Thyroid gland (tissue), 4 donors: ENCODE measurements at regions not wholly inside any gene's neighbourhood (a gene's known extent, or its start where the extent isn't known, plus 50 kb on each side); places are given as distances from the start of the nearest gene placed in this dataset.

Source experiments
- DNase-seq, 2 donors: peaks; one replicate each; pipeline ENCODE4 v3.0.0-alpha.2; 2019
- H3K27ac ChIP-seq, 3 donors: fragments of 200-600 bp; sonication (generic); 1 replicate in 2 of 3; 2 replicates in 1 of 3; pipeline ENCODE4 v1.5.1; 2016 to 2019; ENCODE audit warnings: mild to moderate bottlenecking in 1 of 3, moderate library complexity in 1 of 3
- H3K27me3 ChIP-seq: fragments of 200-600 bp; sonication (generic); one replicate; pipeline ENCODE4 v1.5.1; 2019
- H3K36me3 ChIP-seq, 2 donors: fragments of 200-600 bp; sonication (generic); one replicate each; pipeline ENCODE4 v1.5.1; 2016 to 2019
- H3K4me1 ChIP-seq, 2 donors: fragments of 200-600 bp; sonication (generic); one replicate each; pipeline ENCODE4 v1.5.1; 2017 to 2019
- H3K4me3 ChIP-seq, 3 donors: fragments of 200-600 bp; sonication (generic); replicated peaks in 1 of 3; 1 replicate in 2 of 3; 2 replicates in 1 of 3; pipeline ENCODE4 v1.5.1; 2016; ENCODE audit warnings: mild to moderate bottlenecking in 1 of 3
- H3K9me3 ChIP-seq: fragments of 200-600 bp; sonication (generic); one replicate; pipeline ENCODE4 v1.5.1; 2017
- POLR2A ChIP-seq, 2 donors: fragments of 450-650 bp; IDR thresholded peaks; one replicate each; pipeline ENCODE4 v1.6.1; 2017; ENCODE audit warnings: antibody characterized with exemption in 2 of 2, mild to moderate bottlenecking in 2 of 2, moderate library complexity in 1 of 2
- WGBS, 2 donors: methylation state at CpG; one replicate each; pipeline ENCODE4 v1.1.5; 2017; 5-methylcytosine and 5-hydroxymethylcytosine counted together
- intact Hi-C: fragments of 100-400 bp; cut with DNase I; formaldehyde crosslinking; loops from one replicate; pipeline ENCODE4 v1.15.1; 2023
- TF ChIP-seq, protein P1 (sequence below), 6 experiments: fragments of 200-600 bp in 3 of 6; fragments of 450-650 bp in 3 of 6; sonication (generic) in 3 of 6; IDR thresholded peaks; one replicate each; pipeline ENCODE4 v1.5.1; 2016 to 2019; ENCODE audit warnings: antibody characterized with exemption in 6 of 6, mild to moderate bottlenecking in 2 of 6, inconsistent platforms in 1 of 6, moderate library complexity in 1 of 6

DNA sequence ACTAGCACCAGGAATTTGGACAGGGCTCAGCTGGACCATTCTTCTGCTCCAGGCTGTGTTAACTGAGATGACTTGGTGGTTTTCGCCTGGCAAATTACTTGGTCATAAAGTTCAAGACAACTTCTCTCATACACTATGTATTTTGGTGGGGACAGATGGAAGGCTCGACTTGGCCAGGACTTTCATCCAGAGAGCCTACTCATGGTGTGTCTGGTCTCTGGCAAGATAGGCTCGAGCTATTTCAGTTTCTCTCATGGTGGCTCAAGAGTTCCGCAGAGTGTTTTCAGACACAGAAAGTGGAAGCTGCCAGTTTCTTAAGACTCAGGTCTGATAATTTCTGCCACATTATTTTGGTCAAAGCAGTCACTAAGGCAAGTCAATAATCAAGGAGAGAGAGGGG, 135.6 kb downstream of the IRX2 start:
- DNase-seq: no peak
- Histone ChIP-seq H3K27me3 (no peaks in the 10 kb centered on the region), H3K4me3 (no peak overlapping the region), H3K27ac (no peak overlapping the region), H3K4me1 (no peaks in the 10 kb centered on the region), H3K36me3 (no peaks in the 10 kb centered on the region), H3K9me3 (no peaks in the 10 kb centered on the region)
- WGBS, 2 donors: 83 to 84% methylated on average over 4 of the region's 4 CpGs
- intact Hi-C loops: no loop called here
- no peak for TF ChIP-seq POLR2A (IDR thresholded peaks at IDR 0.05)
- TF ChIP-seq, protein P1, sequence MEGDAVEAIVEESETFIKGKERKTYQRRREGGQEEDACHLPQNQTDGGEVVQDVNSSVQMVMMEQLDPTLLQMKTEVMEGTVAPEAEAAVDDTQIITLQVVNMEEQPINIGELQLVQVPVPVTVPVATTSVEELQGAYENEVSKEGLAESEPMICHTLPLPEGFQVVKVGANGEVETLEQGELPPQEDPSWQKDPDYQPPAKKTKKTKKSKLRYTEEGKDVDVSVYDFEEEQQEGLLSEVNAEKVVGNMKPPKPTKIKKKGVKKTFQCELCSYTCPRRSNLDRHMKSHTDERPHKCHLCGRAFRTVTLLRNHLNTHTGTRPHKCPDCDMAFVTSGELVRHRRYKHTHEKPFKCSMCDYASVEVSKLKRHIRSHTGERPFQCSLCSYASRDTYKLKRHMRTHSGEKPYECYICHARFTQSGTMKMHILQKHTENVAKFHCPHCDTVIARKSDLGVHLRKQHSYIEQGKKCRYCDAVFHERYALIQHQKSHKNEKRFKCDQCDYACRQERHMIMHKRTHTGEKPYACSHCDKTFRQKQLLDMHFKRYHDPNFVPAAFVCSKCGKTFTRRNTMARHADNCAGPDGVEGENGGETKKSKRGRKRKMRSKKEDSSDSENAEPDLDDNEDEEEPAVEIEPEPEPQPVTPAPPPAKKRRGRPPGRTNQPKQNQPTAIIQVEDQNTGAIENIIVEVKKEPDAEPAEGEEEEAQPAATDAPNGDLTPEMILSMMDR (IDR thresholded peaks at IDR 0.05): no peak

DNA sequence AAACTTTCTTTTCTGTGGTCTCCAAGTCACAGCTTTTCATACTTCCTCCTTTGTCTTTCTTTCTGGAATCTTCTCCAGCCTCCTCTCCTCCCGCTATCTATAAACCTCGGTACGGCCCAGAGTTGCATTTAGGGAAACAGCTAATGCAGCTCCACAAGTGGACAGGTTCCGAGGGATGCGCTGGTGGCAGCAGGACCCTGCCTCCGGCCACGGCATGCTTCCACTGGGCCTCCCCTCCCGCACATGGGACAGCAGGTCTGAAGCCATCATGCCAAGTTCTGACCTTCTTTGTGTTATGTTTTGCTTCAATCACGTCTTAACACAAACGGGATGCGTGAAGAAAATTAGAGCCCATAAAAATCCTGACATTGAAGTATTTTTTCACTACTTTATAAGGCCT, 136.9 kb downstream of the IRX2 start:
- intact Hi-C loops: no loop called here
- TF ChIP-seq POLR2A (IDR thresholded peaks at IDR 0.05): no peak
- TF ChIP-seq, protein P1 (IDR thresholded peaks at IDR 0.05): no peak
- no peak overlapping the region for H3K27ac ChIP-seq
- H3K9me3 ChIP-seq: no peaks in the 10 kb centered on the region
- no peaks in the 10 kb centered on the region for H3K4me1 ChIP-seq
- no peak for DNase-seq
- H3K4me3 ChIP-seq: no peak overlapping the region
- H3K27me3 ChIP-seq: no peaks in the 10 kb centered on the region
- 88 to 89% methylated on average over 11 of the region's 11 CpGs for WGBS, 2 donors
- no peaks in the 10 kb centered on the region for H3K36me3 ChIP-seq

DNA sequence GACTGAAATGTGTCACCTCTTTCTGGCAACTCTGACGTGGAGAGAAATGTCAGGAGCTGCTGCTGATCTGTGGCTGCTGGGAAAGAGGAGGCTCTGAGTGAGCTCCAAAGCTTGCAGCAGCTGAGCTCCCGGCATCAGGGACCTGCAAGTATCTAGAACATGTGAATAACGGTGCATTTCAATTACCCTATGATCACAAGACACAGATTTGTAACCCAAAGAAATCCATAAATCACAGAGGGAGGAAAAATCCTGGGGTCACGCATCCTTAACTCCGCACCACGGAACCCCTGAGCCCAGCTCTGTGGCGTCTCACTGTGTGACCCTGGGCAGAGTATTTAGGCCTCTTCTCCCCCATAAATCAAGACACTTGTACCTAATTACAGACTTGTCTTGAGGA, 139.8 kb downstream of the IRX2 start:
- Histone ChIP-seq H3K27me3 (no peaks in the 10 kb centered on the region), H3K27ac (no peak overlapping the region), H3K4me3 (no peak overlapping the region), H3K4me1 (no peaks in the 10 kb centered on the region), H3K36me3 (no peaks in the 10 kb centered on the region), H3K9me3 (no peaks in the 10 kb centered on the region)
- intact Hi-C loops: no loop called here
- no peak for DNase-seq
- no peak for TF ChIP-seq POLR2A (IDR thresholded peaks at IDR 0.05)
- TF ChIP-seq, protein P1 (IDR thresholded peaks at IDR 0.05): no peak
- 82 to 83% methylated on average over 6 to 7 of the region's 7 CpGs for WGBS, 2 donors

DNA sequence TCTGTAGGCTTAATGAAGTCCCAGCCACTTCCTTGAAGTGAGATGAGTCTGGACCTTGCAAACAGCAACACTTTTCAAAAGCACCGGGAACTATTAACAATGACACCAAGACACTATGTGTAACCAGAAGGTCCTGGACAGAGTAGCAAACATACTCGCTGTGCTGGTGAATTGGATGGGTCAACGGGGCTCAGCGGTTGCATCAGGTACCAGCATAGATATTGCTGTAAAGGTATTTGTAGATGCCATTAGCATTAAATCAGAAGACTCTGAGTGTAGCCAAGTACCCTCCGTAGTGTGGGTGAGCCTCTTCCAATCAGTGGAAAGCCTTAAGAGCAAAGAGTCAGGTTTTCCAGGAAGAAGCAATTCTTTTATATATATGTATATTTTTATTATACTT, 140.5 kb downstream of the IRX2 start:
- 90% methylated on average over 5 of the region's 5 CpGs for WGBS, 2 donors

DNA sequence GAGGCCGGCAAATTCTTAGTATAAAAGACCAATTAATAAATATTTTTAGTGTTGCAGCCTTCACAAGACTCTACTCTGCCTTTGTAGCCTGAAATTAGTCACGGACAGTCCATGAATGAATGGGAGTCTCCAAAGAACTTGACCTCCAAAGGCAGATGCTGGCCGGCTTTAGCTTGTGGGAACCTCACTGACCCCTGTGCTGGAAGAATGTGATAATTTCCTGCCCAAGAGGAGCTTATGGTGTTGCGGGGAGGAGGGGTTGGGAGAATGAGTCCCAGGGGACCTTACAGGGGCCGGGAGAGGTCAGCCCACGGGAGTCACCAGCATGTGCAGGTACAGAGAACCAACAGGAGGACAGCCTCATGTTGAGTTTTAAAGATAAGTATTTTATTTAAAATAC, 143.1 kb downstream of the IRX2 start:
- 80 to 81% methylated on average over 6 of the region's 6 CpGs for WGBS, 2 donors

More for the DNA sequence above, 140.5 kb downstream of the IRX2 start:
- intact Hi-C loops: no loop called here
- TF ChIP-seq, protein P1 (IDR thresholded peaks at IDR 0.05): no peak
- no peak for TF ChIP-seq POLR2A (IDR thresholded peaks at IDR 0.05)
- H3K36me3 ChIP-seq: no peaks in the 10 kb centered on the region
- H3K4me3 ChIP-seq: no peak overlapping the region
- H3K27me3 ChIP-seq: no peaks in the 10 kb centered on the region
- no peaks in the 10 kb centered on the region for H3K9me3 ChIP-seq
- no peak for DNase-seq
- H3K27ac ChIP-seq: no peak overlapping the region
- H3K4me1 ChIP-seq: no peaks in the 10 kb centered on the region

More for the DNA sequence above, 143.1 kb downstream of the IRX2 start:
- no peaks in the 10 kb centered on the region for H3K9me3 ChIP-seq
- no peak overlapping the region for H3K4me3 ChIP-seq
- no peak for TF ChIP-seq POLR2A (IDR thresholded peaks at IDR 0.05)
- TF ChIP-seq, protein P1 (IDR thresholded peaks at IDR 0.05): no peak
- H3K4me1 ChIP-seq: no peaks in the 10 kb centered on the region
- intact Hi-C loops: no loop called here
- H3K27me3 ChIP-seq: no peaks in the 10 kb centered on the region
- DNase-seq: no peak
- no peak overlapping the region for H3K27ac ChIP-seq
- no peaks in the 10 kb centered on the region for H3K36me3 ChIP-seq
